HG03060 (cell line): ENCODE measurements at regions not wholly inside any gene's neighbourhood (a gene's known extent, or its start where the extent isn't known, plus 50 kb on each side); places are given as distances from the start of the nearest gene placed in this dataset.
"Not testable (repeated sequence)": the region's sequence is repeated elsewhere in the genome, so short reads cannot be mapped to it uniquely, and the experiment has no call there.

ENCODE experiments used
- ATAC-seq: cut with Tn5 transposase; IDR thresholded peaks from one replicate; pipeline ENCODE4 v1.9.1; 2021; ENCODE audit warnings: low read depth, moderate number of reproducible peaks; ENCODE audit not compliant: unreplicated experiment

- no peak for ATAC-seq
Measured at GRCh38 chr15:36130641-36131310, 448.6 kb upstream of the CDIN1 start.

- ATAC-seq = no peak
Measured at GRCh38 chr15:36133742-36134141, 445.7 kb upstream of the CDIN1 start.

- no peak for ATAC-seq
Measured at GRCh38 chr15:36136049-36136448, 443.4 kb upstream of the CDIN1 start.

- ATAC-seq = no peak
Measured at GRCh38 chr15:36152936-36153335, 426.5 kb upstream of the CDIN1 start.

- ATAC-seq = no peak
Measured at GRCh38 chr15:36156879-36157427, 422.5 kb upstream of the CDIN1 start.

GRCh38 chr15:36160351-36160750, 419.1 kb upstream of the CDIN1 start:
- ATAC-seq = no peak

GRCh38 chr15:36161108-36161507, 418.3 kb upstream of the CDIN1 start:
- no peak for ATAC-seq

GRCh38 chr15:36161771-36162212, 417.6 kb upstream of the CDIN1 start:
- no peak for ATAC-seq

GRCh38 chr15:36163983-36164382, 415.4 kb upstream of the CDIN1 start:
- not testable (repeated sequence) for ATAC-seq

- ATAC-seq = no peak
Measured at GRCh38 chr15:36172955-36173354, 406.5 kb upstream of the CDIN1 start.

- ATAC-seq = no peak
Measured at GRCh38 chr15:36175186-36175740, 404.2 kb upstream of the CDIN1 start.

GRCh38 chr15:36175741-36176291, 403.6 kb upstream of the CDIN1 start:
- no peak for ATAC-seq

- ATAC-seq = no peak
Measured at GRCh38 chr15:36177590-36178302, 401.7 kb upstream of the CDIN1 start.

- ATAC-seq = no peak
Measured at GRCh38 chr15:36178303-36178633, 401.2 kb upstream of the CDIN1 start.

- ATAC-seq = no peak
Measured at GRCh38 chr15:36183201-36183600, 396.2 kb upstream of the CDIN1 start.

GRCh38 chr15:36185438-36185837, 394.0 kb upstream of the CDIN1 start:
- no peak for ATAC-seq

- ATAC-seq = no peak
Measured at GRCh38 chr15:36185845-36186244, 393.6 kb upstream of the CDIN1 start.

GRCh38 chr15:36186376-36186775, 393.1 kb upstream of the CDIN1 start:
- no peak for ATAC-seq

- no peak for ATAC-seq
Measured at GRCh38 chr15:36191459-36191858, 388.0 kb upstream of the CDIN1 start.

- not testable (repeated sequence) for ATAC-seq
Measured at GRCh38 chr15:36195361-36196007, 383.9 kb upstream of the CDIN1 start.
